ENCODE measurements at regions not wholly inside any gene's neighbourhood (a gene's known extent, or its start where the extent isn't known, plus 50 kb on each side); places are given as distances from the start of the nearest gene placed in this dataset.

GRCh38 chr14:61152851-61153364, 128.2 kb downstream of the TMEM30B start:
- ChIA-PET POLR2A (interaction anchor here (0.7 to 0.9 kb wide), 2 partner anchors 12 to 20 kb away, joined by 3 to 4 read pairs; no protein-coding TSS in a partner anchor), CTCF (interaction anchor here (1.2 to 2.1 kb wide), 2 partner anchors 23 to 51 kb away, joined by 3 to 4 read pairs; no protein-coding TSS in a partner anchor)
- no peak overlapping the region for H3K4me3 ChIP-seq (ENCODE audit: low read depth, low read length)
- no peak for DNase-seq (ENCODE audit: low read depth, low spot score)
- TF ChIP-seq, protein P1, sequence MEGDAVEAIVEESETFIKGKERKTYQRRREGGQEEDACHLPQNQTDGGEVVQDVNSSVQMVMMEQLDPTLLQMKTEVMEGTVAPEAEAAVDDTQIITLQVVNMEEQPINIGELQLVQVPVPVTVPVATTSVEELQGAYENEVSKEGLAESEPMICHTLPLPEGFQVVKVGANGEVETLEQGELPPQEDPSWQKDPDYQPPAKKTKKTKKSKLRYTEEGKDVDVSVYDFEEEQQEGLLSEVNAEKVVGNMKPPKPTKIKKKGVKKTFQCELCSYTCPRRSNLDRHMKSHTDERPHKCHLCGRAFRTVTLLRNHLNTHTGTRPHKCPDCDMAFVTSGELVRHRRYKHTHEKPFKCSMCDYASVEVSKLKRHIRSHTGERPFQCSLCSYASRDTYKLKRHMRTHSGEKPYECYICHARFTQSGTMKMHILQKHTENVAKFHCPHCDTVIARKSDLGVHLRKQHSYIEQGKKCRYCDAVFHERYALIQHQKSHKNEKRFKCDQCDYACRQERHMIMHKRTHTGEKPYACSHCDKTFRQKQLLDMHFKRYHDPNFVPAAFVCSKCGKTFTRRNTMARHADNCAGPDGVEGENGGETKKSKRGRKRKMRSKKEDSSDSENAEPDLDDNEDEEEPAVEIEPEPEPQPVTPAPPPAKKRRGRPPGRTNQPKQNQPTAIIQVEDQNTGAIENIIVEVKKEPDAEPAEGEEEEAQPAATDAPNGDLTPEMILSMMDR (IDR thresholded peaks at IDR 0.05; ENCODE audit: insufficient read depth, low read length, missing control alignments) = no peak

- ChIA-PET CTCF (interaction anchor here (1.1 kb wide), 1 partner anchor 12 kb away, joined by 3 read pairs; no protein-coding TSS in a partner anchor), POLR2A (no interaction called here)
- no peak for DNase-seq (ENCODE audit: low read depth, low spot score)
Measured at GRCh38 chr14:61151251-61151650, 129.9 kb downstream of the TMEM30B start.

DNA sequence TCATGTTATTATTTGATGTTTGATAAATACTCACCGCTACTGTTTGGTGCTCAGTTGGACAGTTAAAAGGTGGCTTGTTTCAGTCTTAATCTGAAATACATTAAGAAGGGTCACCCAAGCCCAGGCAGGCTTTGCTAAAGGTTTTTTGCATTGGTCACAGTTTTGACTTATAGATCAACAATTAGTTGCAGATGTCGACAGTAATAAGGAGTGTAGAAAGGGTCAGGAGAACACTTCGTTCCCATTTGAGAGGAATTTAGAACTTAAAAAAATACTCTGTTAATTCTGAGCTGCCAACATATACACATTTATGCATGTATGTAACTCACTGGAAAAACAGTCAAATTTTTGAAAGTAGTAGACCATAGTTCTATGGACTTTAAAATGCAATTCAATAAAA, 130.3 kb downstream of the TMEM30B start:
- ChIA-PET POLR2A (no interaction called here), CTCF (interaction anchor here (1.0 to 1.1 kb wide), 2 partner anchors 12 to 526 kb away, joined by 3 read pairs; no protein-coding TSS in a partner anchor)
- DNase-seq (ENCODE audit: low read depth, low spot score) = peak; percentile 58
- H3K4me3 ChIP-seq (ENCODE audit: low read depth, low read length) = no peak overlapping the region
- TF ChIP-seq, protein P1 (IDR thresholded peaks at IDR 0.05; ENCODE audit: insufficient read depth, low read length, missing control alignments) = no peak

More at GRCh38 chr14:61151251-61151650, 129.9 kb downstream of the TMEM30B start:
- no peak overlapping the region for H3K4me3 ChIP-seq (ENCODE audit: low read depth, low read length)
- TF ChIP-seq, protein P1 (IDR thresholded peaks at IDR 0.05; ENCODE audit: insufficient read depth, low read length, missing control alignments) = no peak

DNA sequence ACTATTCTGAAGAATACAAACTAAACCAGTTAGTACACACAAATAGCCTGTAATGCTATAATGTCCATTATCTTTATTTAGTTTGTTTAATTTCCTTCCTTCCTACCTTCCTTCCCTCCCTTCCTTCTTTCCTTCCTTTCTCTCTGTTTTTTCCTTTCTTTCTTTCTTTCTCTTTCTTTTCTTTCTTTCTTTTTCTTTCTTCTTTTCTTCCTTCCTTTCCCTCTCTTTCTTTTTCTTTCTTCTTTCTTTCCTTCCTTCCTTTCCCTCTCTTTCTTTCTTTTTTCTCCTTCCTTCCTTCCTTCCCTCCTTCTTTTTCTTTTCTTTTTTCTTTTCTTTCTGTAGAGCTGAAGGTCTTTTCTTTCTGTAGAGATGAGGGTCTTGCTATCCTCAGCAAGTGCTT, 131.2 kb downstream of the TMEM30B start:
- CTCF ChIA-PET = interaction anchor here (1.0 to 1.1 kb wide), 2 partner anchors 13 to 525 kb away, joined by 3 read pairs; no protein-coding TSS in a partner anchor
- DNase-seq (ENCODE audit: low read depth, low spot score) = no peak
- TF ChIP-seq, protein P1 (IDR thresholded peaks at IDR 0.05; ENCODE audit: insufficient read depth, low read length, missing control alignments) = no peak
- no peak overlapping the region for H3K4me3 ChIP-seq (ENCODE audit: low read depth, low read length)
- POLR2A ChIA-PET = no interaction called here

DNA sequence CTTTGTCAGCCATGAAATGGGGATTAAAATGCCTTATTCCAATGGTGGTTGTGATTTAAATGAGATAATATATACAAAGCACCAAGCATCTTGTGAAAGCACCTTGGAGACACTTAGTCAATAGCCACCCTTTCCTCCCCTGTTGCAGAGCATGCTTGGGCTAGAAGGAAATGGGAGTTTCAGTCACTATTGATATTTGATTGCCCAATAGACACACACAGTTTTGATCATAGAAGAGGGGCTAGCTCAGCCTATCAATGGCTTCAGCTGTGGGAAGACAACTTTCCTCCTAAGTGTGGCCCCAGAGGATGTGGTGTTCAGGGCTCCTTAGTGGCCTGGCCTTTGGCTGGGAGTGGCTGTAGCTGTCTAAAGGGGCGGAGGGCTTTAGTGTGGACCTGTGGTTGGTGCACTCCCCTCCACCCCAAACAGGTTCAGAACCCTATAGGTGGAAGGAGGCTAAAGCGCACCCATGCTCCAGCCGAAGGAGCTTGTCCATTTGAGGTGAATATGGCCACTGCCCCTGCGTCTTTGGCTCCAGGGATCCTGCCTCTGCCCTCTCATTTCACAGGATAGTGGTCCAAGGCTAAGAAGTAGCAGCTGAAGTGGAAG, 132.3 kb downstream of the TMEM30B start:
- ChIA-PET CTCF (no interaction called here), POLR2A (interaction anchor here (0.6 kb wide), 1 partner anchor 558 kb away, joined by 3 read pairs; no protein-coding TSS in a partner anchor)
- no peak for DNase-seq (ENCODE audit: low read depth, low spot score)
- TF ChIP-seq, protein P1 (IDR thresholded peaks at IDR 0.05; ENCODE audit: insufficient read depth, low read length, missing control alignments) = no peak
- H3K4me3 ChIP-seq (ENCODE audit: low read depth, low read length) = no peak overlapping the region

DNA sequence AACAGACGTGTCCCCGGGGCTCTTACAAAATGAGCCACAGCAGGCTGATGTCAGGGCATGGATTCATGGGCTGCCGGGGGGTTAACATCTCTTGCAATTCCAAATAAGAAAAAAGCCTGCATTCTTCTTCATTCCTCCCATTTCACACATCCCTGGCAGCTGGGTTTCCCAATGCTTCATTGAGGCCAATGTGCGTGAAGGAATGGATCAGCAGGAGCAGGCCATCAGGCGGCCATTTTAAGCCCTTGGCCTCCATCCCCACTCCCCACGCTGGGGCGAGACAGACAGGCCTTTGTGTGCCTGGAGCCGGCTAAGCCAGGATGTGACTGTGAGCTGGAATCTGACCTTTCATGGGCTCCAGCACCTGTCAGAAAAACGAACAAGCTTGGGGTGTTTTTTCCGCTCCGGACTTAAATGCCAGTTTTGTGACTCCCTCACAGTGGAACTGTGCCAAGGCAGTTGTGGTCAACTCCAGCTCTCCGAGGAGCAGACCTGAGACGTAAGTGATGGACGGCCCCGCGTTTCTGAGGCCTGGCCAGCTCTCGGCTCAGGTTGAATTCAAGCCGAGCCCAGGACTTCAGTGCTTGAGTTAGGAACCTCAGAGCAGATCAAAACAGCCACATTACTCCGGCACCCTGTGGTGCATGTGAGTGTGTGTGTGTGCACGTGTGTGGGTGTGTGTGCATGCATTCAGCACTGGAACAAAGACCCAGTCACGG, 133.1 kb downstream of the TMEM30B start:
- ChIA-PET CTCF (interaction anchor here (1.2 to 1.7 kb wide), 3 partner anchors 17 to 122 kb away, joined by 3 to 5 read pairs (median 3); no protein-coding TSS in a partner anchor), POLR2A (no interaction called here)
- peak; percentile 58 for DNase-seq (ENCODE audit: low read depth, low spot score)
- TF ChIP-seq, protein P1 (IDR thresholded peaks at IDR 0.05; ENCODE audit: insufficient read depth, low read length, missing control alignments) = no peak
- no peak overlapping the region for H3K4me3 ChIP-seq (ENCODE audit: low read depth, low read length)

Data from AG04449 (cell line).